Kidney (tissue), 13 donors: ENCODE measurements at regions not wholly inside any gene's neighbourhood (a gene's known extent, or its start where the extent isn't known, plus 50 kb on each side); places are given as distances from the start of the nearest gene placed in this dataset.
A peak's percentile ranks its signal among the peaks of the same experiment; 100 is the strongest.
"Not testable (repeated sequence)": the region's sequence is repeated elsewhere in the genome, so short reads cannot be mapped to it uniquely, and the experiment has no call there.

Experiments
- DNase-seq, 5 donors: peaks; one replicate each; pipeline ENCODE4 v3.0.0-alpha.2; 2013 to 2020
- FAIRE-seq: peaks from 2 replicates; lab custom pipeline; 2012; peaks lifted over from hg19 to GRCh38; lab: Jason Lieb, UNC
- H3K27ac ChIP-seq, 2 donors: one replicate each; pipeline ENCODE4 v1.7.0; 2013; ENCODE audit warnings: low read depth in 2 of 2, low read length in 2 of 2, inconsistent platforms in 1 of 2
- H3K27me3 ChIP-seq: one replicate; pipeline ENCODE4 v1.7.1; 2013; ENCODE audit warnings: low read length, inconsistent platforms; ENCODE audit not compliant: control insufficient read depth, insufficient read depth
- H3K36me3 ChIP-seq, 3 donors: one replicate each; pipeline versions ENCODE4 v1.7.0 to v1.7.1; 2013; ENCODE audit warnings: low read length in 3 of 3, control low read depth in 1 of 3, inconsistent platforms in 1 of 3; ENCODE audit not compliant: insufficient read depth in 3 of 3, control insufficient read depth in 2 of 3
- H3K4me1 ChIP-seq, 3 donors: one replicate each; pipeline versions ENCODE4 v1.7.0 to v1.7.1; 2013; ENCODE audit warnings: low read length in 3 of 3, inconsistent platforms in 1 of 3, low read depth in 1 of 3; ENCODE audit not compliant: control insufficient read depth in 2 of 3, insufficient read depth in 2 of 3
- H3K4me3 ChIP-seq, 3 donors: one replicate each; pipeline versions ENCODE4 v1.7.0 to v1.8.1; 2013; ENCODE audit warnings: low read length in 3 of 3, control low read depth in 1 of 3, inconsistent platforms in 1 of 3
- H3K9ac ChIP-seq, 3 donors: one replicate each; pipeline versions ENCODE4 v1.7.0 to v1.7.1; 2013; ENCODE audit warnings: low read length in 3 of 3, control low read depth in 1 of 3, inconsistent platforms in 1 of 3
- H3K9me3 ChIP-seq, 3 donors: one replicate each; pipeline versions ENCODE4 v1.7.0 to v1.7.1; 2013; ENCODE audit warnings: low read length in 3 of 3, control low read depth in 1 of 3, inconsistent platforms in 1 of 3; ENCODE audit not compliant: control insufficient read depth in 2 of 3, insufficient read depth in 1 of 3
- CTCF ChIP-seq: IDR thresholded peaks from 3 replicates; pipeline ENCODE4 v1.5.1; 2012; ENCODE audit warnings: mild to moderate bottlenecking, moderate library complexity, borderline replicate concordance; ENCODE audit not compliant: insufficient read depth; ENCODE audit errors: extremely low read depth
- intact Hi-C: fragments of 100-400 bp; cut with DNase I; formaldehyde crosslinking; loops from one replicate; pipeline ENCODE4 v1.11.1; 2022
- donor health status: control.
- donor health status: control.
- donor health status: control.
- donor health status: control.
- donor health status: control.
- donor health status: DM: yes; HTN: yes; CAD: no.
- donor health status: Normal renal cell carcinoma (clear cell type).

DNA sequence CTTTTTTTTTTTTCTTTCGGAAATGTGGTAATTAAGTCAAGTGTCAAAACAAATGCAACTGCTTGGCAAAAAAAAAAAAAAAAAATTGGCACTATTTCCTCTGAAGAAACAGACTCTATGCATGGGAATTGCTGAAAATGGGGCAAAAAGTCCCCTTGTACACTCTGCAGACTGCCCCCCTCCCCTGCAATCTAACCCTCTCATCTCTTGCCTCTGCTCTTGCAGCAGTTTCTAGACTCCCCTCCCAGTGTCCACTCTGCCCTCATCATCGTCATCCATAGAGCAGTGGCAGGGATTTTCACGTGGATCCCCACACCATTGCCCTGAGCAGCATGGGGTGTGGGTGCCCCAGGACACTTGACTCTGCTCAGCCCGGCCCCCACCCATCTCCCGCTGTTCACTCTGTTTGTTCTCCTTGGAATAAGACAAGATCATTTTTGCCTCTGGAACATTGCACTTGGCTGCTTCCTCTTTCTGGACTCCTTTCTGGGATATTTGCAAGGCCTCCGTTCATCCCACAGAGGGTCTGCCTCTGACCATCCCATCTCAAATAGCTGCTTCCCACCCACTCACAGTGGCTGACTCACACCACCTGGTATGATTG, 213.9 kb downstream of the ACKR3 start:
- Histone ChIP-seq H3K27ac (no peak overlapping the region), H3K4me3 (no peak overlapping the region), H3K27me3 (no peaks in the 10 kb centered on the region), H3K9ac (no peak overlapping the region), H3K4me1 (peaks cover 0 to 3% (median 0%) of the 10 kb centered on the region in 3 donors), H3K9me3 (no peaks in the 10 kb centered on the region), H3K36me3 (no peaks in the 10 kb centered on the region)
- no peak for TF ChIP-seq CTCF
- FAIRE-seq: no peak
- intact Hi-C loops: no loop called here
- no peak for DNase-seq

DNA sequence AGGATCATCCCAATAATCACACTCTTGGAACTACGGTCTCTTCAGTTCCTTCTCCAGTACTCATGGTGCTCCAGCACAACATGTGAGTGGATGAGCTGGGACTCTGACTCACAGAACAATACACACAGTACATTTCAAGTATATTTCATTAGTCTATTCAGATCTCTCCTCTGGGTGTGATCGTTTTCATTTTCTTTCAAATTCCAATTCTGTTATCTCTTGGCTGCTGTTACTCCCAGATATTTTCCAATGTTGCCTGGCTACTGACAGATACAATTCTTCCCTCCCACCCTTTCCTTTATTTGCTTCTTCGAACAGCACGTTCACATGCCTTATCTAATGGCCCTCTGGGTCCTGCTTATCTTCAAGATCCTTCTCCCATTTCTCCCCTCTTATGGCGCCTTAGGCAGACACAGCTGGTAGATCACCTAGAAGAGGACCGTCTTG, 216.0 kb downstream of the ACKR3 start:
- Histone ChIP-seq H3K9ac (no peak overlapping the region), H3K27me3 (no peaks in the 10 kb centered on the region), H3K4me3 (no peak overlapping the region), H3K36me3 (no peaks in the 10 kb centered on the region), H3K27ac (no peak overlapping the region), H3K4me1 (peaks cover 0 to 3% (median 0%) of the 10 kb centered on the region in 3 donors), H3K9me3 (no peaks in the 10 kb centered on the region)
- FAIRE-seq (no peak), DNase-seq (no peak)
- TF ChIP-seq CTCF: no peak
- intact Hi-C loops: no loop called here

DNA sequence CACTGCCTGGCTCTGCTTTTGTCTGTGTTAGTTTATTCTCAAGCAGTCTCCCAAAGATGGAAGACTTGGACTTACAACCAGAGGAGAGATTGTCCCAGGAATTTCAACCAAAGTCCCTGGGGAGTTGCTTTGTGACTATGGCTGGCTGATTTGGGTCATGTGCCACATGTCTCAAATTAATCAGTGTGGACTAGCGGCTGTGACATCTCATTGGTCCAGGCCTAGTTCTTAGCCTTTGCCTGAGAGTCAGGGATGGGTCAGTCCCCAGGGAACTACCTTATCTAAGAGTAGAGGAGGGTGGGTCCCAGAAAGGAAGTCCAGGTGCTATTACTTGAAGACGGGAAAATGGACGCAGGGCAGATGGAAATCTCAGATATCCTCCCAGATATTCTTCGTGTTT, 217.1 kb downstream of the ACKR3 start:
- TF ChIP-seq CTCF: no peak
- peaks cover 0 to 3% (median 0%) of the 10 kb centered on the region in 3 donors for H3K4me1 ChIP-seq
- no peak overlapping the region for H3K27ac ChIP-seq
- no peak for FAIRE-seq
- no peaks in the 10 kb centered on the region for H3K9me3 ChIP-seq
- intact Hi-C loops: no loop called here
- H3K36me3 ChIP-seq: no peaks in the 10 kb centered on the region
- DNase-seq: peak in 1 of 5 donors; percentile 16
- H3K4me3 ChIP-seq: no peak overlapping the region
- no peak overlapping the region for H3K9ac ChIP-seq
- no peaks in the 10 kb centered on the region for H3K27me3 ChIP-seq

DNA sequence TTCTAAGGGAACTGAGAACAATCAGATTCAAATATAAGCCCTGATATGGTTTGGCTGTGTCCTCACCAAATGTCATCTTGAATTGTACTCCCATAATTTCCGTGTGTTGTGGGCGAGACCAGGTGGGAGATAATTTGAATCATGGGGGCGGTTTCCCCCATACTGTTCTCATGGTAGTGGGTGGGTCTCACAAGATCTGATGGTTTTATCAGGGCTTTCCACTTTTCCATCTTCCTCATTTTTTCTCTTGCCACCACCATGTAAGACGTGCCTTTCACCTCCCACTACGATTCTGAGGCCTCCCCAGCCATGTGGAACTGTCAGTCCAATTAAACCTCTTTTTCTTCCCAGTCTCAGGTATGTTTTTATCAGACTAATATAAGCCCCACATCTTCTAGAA, 217.8 kb downstream of the ACKR3 start:
- intact Hi-C loops, H3K9me3 ChIP-seq, H3K4me3 ChIP-seq, H3K27ac ChIP-seq, H3K27me3 ChIP-seq, H3K36me3 ChIP-seq, H3K9ac ChIP-seq, H3K4me1 ChIP-seq, FAIRE-seq, DNase-seq: not testable (repeated sequence)
